DMS114 treated with DMSO at 0.1 percent for 48 hours (cell line): ENCODE measurements at regions not wholly inside any gene's neighbourhood (a gene's known extent, or its start where the extent isn't known, plus 50 kb on each side); places are given as distances from the start of the nearest gene placed in this dataset.

Experiments
- DNase-seq: peaks from one replicate; lab custom pipeline; 2025; ENCODE audit not compliant: unreplicated experiment; lab: John Stamatoyannopoulos, UW

DNA sequence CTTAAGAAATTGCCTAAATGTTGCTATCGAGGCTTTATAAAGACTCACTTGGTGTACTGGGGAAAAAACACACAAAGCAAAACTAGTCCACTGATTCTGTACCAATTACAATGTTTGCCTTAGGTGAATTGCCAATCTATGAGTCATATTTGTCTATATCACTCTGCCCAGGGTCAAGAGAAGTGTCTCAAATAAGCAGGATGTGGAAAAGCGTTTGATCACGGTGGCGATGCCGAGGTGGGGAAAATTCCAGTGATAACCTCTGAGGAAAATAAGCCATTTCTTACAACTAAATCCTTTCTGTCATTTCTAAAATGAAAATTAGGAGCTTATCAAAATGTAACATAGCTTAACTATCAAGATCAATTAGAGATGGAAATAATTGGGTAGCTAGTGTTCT is 148.6 kb upstream of the DIO3 start:
- no peak for DNase-seq

DNA sequence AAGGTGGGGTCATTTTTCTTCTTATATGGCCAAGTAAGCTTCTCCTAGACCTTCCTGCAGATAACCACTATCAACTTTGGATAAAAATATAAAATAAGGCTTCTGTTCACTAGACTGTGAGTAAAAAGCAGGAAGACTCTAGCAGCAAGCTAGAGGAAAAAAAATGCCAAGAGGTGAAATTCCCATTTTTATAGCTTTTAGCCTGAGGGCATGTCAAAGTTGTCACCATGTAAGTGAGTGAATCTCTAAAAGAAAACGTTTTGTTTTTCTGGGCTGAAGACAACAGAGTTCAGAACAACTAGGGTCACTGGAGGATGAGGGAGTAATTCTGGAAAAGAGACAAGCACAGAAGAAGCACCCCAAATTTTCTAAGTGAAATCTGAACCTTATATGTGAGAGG is 143.9 kb upstream of the DIO3 start:
- no peak for DNase-seq

DNA sequence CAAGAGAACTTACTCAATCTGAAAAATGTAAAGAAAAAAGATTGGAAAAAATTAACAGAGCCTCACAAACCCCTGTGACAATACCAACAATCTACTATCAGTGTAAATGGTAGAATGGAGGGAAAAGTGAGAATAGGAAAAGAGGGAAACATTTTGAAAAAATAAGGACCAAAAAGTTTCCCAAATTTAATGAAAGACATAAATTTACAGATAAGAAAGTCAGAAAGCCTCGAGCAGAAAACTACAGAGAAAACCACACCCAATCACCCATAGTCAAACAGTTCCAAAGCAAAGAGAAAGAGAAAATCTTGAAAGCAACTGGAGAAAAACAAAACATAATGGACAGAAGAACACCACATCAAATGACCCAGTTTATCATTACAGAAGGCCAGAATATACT is 142.7 kb upstream of the DIO3 start:
- no peak for DNase-seq

DNA sequence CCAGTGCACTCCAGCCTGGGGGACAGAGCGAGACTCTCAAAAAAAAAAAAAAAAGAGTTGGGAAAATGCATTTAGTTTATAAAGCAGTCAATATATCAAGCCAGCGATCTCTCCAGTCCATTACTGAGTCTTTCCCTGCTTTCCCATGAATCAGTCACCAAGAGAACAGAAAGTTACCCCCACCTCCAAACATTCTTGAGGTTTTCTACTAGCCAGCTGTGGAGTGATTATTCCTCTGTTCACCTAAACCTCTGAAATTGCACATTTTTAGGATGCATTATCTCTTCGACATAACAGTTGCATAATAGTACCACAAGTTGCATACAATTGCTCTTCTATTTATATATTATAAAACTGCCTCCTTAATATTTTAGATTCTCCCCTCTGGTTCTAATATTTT is 134.8 kb upstream of the DIO3 start:
- DNase-seq: no peak

DNA sequence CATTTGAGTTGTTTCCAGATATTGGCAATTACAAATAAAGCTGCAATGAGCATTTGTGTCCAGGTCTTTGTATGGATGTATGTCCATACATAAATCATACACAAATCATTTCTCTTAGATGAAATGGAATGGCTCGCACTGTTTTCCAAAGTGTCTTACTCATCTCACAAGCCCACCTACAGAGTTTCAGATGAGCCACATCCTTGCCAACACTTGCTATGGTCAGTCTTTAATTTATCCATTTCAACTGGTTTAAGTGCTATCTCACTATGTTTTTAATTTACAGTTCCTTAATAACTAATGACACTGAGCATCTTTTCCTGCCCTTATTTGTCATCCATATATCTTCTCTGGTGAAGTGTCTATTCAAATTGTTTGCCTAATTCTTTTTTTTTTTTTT is 132.9 kb upstream of the DIO3 start:
- no peak for DNase-seq

DNA sequence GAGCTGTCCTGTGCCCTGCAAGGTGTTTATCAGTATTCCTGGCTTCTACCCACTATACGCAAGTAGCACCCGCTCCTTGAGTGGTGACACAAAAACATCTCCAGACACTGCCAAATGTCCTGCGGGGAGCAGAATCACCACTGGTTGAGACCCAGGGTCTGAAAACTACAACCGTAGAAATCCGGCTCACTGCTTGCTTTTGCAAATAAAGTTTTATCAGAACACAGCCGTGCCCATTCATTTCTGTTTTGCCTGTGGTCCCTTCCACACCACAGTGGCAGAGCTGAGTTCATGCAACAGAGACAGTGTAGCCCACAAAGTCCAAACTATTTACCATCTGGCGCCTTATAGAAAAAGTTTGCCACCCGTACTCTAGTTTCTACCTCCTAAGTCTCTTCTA is 125.7 kb upstream of the DIO3 start:
- no peak for DNase-seq

DNA sequence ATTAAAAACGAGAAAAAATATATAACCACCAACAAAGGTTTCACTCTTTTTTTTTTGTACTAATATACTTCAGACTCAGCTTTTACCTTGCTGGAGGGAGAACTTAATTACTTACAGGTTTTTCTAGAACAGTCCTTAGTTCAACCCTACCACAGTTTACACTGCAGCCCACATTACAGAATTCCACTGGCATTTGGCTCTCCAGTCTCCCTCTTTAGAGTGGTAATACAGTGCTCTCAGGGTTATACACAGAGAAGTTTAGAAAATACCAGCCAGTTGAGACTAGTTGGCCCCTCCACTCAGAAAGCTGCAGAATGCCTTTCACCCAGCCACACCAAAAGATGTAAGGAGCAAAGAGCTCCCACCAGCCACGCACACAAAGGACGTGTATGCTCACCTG is 122.3 kb upstream of the DIO3 start:
- no peak for DNase-seq

DNA sequence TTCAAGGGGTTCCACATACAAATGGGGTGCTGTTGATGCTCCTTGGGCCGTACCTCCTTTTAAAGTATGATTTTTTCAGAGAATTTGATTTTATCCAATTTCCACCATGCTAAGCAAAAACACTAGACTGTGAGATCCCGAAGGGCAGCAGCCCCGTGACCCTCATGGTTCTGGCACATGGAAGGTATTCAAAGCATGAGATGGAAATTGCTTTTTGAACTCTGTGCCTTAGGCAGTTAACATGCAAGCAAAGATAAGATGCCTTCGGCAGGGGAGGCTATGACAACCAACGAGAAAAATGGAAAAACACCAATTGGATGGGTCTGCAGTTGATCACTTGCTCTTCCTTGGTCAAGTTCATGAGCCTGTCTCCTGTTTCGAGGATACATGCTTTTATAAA is 120.8 kb upstream of the DIO3 start:
- DNase-seq: no peak

DNA sequence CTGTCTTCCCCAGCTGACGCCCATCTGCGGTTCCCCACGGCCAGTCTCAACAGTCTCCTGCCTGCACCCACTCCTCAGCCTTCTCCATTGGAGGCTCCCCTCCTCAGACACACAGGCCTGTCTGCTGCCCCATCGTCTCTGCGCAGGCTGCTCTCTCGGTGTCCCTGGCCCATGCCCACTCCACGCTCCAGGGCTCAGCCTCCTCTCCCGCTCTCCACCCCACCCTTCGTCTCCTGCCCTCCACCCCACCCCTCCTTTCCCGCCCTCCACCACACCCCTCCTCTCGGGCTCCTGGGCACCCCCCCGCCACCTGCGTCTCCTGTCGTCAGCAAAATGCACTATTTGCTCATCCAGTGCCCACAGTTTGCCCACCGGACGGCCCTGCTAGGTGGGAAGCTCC is 119.6 kb upstream of the DIO3 start:
- no peak for DNase-seq

DNA sequence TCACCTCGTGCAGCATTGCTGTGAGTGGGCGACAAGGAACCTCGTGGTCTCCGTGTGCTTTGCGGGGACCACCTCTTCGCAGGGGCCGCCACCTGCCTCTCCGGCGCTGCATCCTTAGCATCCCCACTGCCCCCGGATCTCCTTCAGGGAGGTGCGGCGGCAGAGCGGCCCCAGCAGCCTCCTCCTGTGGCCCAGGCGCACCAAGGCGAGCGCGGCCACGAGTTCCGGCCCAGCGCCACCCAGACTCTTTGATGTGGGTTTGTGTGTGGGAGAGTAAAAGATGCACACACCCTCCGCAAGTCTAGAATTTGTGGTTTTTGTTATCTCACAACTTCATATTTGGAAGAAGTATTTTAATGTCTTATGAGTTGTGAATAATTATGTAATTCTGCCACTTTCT is 118.8 kb upstream of the DIO3 start:
- DNase-seq: no peak

DNA sequence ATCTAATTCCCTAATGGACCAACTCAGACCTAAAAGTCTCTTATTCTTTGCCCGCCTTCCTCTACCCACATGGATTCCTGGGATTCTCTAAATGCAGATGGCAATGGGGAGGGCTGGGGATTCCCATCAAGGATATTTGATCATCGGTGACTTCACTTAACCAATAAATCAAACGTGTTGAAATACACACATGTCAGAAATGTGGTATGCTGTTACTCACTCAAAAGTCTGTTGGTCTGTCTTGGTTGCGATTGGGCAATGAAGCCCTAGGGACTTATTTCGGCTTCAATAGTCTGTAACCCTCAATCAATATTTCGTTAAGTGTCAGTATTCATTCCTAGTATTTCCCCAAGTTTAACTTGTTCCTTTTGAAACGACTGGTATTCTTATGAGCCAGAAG is 117.2 kb upstream of the DIO3 start:
- no peak for DNase-seq

DNA sequence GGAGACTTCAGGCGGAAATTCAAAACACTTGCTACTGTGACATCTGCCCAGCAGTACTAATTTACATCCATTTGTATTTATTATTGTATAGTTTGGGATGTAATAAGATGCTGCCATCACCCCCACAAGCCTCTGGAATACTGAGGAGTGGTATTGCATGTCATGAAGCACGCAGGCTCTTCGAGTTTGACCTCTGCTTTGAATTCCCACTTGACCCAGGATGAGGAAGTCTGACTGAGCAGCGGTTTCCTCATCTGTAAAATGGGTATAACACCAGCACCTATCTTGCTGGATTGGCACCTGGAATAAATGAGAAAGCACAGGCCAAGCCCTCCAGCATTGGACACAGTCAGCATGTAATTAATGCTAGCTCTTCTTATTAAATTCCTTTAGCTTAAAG is 116.0 kb upstream of the DIO3 start:
- DNase-seq: no peak

DNA sequence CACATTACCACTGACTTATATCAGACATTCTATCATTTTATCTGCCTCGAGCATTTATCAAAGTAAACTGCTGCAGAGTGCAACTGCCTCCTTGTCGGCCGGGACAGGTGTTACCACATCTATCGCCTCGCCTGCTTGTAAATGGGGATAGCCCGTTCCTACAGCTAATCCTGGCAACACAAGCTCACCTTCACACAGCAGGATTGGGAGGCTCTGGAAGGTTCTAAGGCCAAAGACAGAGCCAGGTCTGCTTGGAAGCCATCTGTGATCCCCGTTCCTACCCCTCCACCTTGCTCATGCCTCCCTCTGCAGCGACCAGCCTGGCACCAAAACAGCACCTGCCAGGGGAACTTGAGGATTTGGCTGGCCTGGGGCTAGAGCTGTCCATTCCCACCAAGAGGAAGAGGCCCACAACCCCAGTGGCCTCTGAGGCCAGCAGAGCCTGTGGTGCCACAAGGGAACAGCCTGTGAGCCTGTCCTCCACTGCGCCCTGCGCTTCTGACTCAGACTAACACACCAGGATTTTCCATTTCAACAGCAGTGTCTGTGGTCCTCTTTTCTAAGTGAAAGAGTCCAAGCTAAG is 114.8 kb upstream of the DIO3 start:
- DNase-seq: no peak

DNA sequence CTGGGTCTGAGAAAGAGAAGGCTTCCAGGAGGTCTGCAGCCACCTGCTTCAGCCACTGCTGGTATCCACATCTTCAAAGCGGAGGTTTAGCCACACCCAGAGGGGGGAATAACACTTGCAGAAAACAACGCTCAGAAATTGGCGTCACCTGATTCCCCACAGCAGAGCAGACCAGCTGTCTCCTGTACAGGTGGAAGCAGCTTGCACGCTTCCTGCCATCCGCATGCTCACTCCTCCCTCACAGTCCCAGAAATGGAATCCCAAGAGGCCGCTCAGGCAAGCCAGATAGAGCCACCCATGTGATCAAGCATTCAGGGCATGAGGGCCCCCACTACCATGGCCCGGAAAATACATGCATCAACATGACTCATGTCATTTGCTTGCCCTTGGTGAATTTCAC is 112.2 kb upstream of the DIO3 start:
- DNase-seq: no peak

DNA sequence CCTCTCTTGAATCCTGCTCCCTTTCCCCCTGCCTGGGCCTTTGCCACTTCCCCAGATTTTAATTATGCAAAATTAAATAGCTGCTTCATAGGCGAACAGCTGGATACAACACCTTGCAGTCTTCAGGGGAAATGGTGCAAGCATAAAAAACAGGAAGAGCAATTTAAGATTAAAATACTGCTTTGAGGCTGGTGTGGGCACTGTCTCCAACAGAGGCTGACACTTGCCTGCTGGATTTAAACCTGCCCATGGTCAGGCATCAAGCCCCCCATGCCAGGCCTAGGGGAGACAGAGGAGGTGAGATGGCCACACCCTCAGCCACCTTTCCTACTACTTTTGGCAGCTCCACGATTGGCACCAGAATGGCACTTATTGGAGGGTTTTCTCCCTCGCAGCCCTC is 110.1 kb upstream of the DIO3 start:
- DNase-seq: no peak

DNA sequence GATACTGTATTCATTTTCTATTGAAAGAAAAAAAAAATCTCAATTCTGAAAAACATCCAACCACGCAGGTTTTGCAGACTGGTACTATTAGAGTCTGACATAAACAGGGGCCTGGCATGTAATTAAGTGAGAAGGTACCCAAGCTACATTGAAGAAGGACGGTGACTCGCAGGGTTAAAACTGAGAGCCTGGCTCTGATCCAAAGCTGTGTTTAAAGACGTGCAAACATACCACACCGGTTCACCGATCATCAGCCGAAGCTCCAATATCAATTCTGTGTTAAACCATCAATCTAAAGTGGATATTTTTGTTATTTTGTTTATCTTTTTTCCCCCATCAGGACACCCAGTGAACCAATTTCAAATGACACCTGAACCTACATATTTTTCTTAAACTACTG is 108.1 kb upstream of the DIO3 start:
- no peak for DNase-seq

DNA sequence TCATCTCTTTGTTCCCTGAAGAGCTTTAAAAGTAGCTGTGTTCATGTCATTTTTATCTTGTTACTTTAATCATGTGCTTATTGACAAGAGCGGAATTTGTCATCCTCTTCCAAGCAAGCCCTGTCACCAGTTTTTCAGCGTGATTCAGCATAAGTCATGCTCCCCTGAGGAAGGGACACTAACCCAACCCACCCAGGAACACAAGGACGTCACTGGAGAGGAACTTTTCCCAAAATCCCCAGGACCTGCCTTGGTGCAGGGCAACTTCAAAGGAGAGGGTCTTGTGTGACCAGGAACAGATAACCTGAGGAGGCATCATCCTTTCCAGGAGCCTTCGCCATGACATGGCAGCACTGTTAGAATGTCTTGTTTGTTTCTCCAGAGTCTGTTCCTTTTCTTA is 107.1 kb upstream of the DIO3 start:
- no peak for DNase-seq

DNA sequence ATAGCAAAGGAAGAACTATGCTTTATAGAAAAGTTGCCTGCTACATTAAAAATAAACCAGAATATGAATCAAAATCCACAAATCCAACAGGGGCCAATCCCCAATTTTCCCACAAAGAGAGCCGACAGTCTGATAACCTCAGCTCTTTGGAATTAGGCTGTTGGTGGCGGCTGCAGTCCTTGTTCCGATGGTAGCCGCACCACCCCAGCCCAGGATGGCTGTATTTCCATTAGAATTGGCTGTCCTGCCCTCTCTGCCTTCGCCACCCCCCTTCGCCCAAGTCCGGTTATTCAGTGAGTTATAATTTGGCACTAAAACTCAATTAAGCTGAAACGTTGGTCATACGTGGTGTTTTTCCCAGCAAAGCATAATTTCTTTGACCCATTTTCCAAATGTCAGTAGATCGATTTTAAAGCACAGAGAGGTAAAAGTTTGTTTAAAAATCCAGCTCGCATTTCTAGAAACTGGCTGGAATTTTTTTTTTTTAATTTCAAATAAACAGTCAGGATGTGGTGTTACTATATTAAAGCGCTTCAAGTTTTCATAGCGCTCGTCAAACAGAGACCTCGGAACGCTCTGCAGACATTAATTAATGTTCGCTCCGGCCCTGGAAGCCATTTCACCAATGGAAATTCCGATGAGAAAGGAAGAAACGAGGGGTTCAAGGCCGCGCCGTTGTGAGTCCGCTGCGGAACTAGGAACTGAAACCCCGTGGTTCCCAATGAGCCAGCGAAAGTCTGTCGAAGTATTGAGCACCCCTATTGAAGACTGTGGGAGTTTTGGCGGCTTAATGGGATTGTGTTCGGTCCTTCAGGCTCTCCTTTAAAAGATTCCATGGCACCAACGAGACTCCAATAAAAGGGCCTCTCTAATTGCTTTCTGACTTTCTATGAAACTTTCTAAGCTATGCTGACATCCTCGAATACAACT is 104.8 kb upstream of the DIO3 start:
- no peak for DNase-seq

DNA sequence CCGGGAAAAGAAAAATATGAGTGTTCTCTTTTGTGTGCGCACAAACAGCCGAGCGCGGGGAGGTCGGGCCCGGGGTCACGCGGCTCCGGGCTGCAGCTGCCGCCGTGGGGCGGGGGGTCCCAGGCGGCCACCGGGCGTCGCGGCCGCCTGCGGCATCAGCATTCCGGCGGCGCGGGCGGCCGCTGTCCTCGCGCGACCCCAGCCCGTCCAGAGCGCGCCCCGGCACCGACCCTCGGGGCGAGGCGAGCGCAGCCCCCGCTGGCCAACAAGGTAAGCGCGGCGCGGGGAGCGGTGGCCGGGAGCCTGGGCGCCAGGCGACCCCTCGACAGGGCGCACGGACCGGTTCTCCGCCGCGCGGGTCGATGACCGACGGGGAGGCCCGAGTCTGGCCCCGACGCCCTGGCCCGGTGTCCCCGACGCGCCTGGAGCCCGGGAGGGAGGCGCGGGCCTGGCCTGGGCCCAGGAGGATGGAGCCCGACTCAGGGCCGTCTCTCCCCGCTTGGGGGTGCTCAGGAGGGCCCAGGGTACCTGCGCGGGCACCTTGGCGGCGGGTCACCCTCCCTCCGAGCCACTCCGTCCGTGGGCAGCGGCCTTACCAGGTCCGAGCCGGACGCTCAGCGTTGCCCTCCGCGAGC is 103.9 kb upstream of the DIO3 start:
- no peak for DNase-seq

DNA sequence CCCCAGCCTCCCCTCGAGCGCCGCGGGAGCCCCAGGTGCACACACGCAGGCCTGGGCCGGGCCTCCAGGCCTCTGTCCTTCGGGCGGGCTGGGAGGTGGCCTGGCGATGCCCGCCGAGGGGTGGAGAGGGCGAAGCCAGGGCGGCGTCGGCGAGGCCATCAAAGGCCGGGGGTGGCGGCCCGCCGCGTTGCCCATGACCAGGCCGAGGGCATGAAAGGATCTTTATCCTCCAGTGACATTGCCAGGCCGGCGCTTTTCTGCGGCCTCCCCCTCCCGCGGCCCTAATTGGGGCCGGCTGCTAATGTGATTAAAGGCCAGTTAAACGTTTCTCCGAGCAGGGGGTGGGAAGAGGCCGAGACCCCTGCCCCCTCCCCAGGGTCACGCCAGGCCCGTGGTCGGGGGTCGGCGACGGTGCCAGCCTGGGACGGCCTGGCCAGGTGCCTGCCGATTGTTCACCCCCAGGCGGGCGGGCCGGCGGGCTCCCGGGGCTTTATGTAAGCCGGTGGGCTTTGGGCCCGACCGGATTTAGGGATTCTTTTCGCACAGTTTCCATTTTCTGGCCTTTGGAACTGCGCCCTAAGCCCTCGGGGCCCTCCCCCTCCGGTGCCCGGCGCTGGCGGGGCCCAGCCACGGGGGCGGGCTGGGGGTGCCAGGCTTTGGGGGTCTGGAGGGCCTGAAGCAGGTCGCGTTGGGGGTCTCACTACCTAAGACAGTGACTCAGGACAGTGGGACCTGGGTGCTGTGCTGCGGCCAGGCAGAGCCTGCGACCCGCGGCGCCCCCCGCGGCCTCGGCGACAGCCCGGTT is 103.2 kb upstream of the DIO3 start:
- DNase-seq: no peak

DNA sequence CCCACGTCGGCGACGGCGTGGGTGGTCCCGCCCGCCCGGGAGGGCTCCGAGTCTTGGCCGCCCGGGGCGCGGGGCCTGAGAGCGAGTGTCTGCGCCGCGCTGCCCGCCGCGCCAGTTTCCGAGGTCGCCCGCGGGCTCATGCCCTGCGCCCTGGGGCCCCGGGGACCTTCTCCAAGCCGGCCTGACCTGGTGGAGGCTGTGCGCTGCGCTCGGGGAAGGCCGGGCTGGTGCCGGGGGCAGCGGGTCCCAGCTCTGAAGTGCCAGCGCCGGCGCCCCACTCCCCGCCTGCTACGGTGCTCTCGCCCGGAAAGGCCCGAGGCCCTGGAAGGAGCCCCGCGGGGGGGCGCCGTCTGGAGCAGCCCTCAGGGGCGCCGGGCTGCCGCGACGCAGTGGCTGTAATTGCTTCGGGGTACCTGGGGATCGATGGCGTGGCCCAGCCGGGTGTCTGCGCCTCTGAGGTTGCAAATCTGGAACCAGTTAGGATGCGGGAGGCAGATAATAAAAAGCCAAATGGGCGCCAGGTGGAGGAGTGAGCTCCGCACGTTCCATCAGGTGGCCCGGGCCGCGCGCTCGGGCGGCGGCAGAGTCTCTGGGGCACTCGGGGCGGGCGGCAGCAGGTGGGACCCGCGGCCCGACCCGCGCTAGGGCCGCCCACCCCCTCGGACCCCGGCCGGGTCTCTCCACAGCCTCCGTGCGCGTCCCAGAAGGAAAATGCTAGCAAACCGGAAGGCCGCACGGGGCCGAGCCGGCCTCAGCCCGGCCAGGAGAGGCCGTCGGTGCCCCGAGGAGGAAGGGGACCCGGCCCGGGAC is 102.3 kb upstream of the DIO3 start:
- no peak for DNase-seq
